Nephron progenitor cell (in vitro differentiated cells): ENCODE measurements at regions not wholly inside any gene's neighbourhood (a gene's known extent, or its start where the extent isn't known, plus 50 kb on each side); places are given as distances from the start of the nearest gene placed in this dataset.

Source experiments
- DNase-seq: peaks from one replicate; pipeline ENCODE4 v3.0.0; 2021
- H3K27ac Mint-ChIP-seq: 2 replicates; pipeline ENCODE4 v1.8.0; 2021; ENCODE audit warnings: mild to moderate bottlenecking, moderate library complexity, mixed read lengths
- H3K27me3 Mint-ChIP-seq: 2 replicates; pipeline ENCODE4 v1.8.0; 2021; ENCODE audit warnings: mild to moderate bottlenecking, low read depth, mixed read lengths; ENCODE audit not compliant: poor library complexity
- H3K36me3 Mint-ChIP-seq: 2 replicates; pipeline ENCODE4 v1.8.0; 2021; ENCODE audit warnings: low read depth, mixed read lengths
- H3K4me1 Mint-ChIP-seq: 2 replicates; pipeline ENCODE4 v1.8.0; 2021; ENCODE audit warnings: mixed read lengths
- H3K4me3 Mint-ChIP-seq: 2 replicates; pipeline ENCODE4 v1.8.0; 2021; ENCODE audit warnings: mild to moderate bottlenecking, moderate library complexity, mixed read lengths
- H3K9me3 Mint-ChIP-seq: 2 replicates; pipeline ENCODE4 v1.8.0; 2021; ENCODE audit warnings: mild to moderate bottlenecking, moderate library complexity, mixed read lengths
- TF ChIP-seq, protein P1 (sequence below): fragments of 200-600 bp; sonication (generic); IDR thresholded peaks from 2 replicates; pipeline ENCODE4 v1.5.0; 2021; ENCODE audit warnings: antibody characterized with exemption

GRCh38 chr5:92899611-92900010, 681.4 kb downstream of the NR2F1-AS1 start:
- Mint-ChIP-seq H3K36me3 (peaks cover 8% of the 10 kb centered on the region), H3K4me1 (peaks cover 20% of the 10 kb centered on the region), H3K27ac (no peak overlapping the region), H3K27me3 (no peaks in the 10 kb centered on the region), H3K4me3 (no peak overlapping the region), H3K9me3 (peaks cover 6% of the 10 kb centered on the region)
- TF ChIP-seq, protein P1, sequence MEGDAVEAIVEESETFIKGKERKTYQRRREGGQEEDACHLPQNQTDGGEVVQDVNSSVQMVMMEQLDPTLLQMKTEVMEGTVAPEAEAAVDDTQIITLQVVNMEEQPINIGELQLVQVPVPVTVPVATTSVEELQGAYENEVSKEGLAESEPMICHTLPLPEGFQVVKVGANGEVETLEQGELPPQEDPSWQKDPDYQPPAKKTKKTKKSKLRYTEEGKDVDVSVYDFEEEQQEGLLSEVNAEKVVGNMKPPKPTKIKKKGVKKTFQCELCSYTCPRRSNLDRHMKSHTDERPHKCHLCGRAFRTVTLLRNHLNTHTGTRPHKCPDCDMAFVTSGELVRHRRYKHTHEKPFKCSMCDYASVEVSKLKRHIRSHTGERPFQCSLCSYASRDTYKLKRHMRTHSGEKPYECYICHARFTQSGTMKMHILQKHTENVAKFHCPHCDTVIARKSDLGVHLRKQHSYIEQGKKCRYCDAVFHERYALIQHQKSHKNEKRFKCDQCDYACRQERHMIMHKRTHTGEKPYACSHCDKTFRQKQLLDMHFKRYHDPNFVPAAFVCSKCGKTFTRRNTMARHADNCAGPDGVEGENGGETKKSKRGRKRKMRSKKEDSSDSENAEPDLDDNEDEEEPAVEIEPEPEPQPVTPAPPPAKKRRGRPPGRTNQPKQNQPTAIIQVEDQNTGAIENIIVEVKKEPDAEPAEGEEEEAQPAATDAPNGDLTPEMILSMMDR: no peak
- no peak for DNase-seq

GRCh38 chr5:92896722-92897121, 684.3 kb downstream of the NR2F1-AS1 start:
- peaks cover 9% of the 10 kb centered on the region for H3K4me1 Mint-ChIP-seq
- H3K9me3 Mint-ChIP-seq: peaks cover 19% of the 10 kb centered on the region
- no peaks in the 10 kb centered on the region for H3K27me3 Mint-ChIP-seq
- DNase-seq: no peak
- peaks cover 12% of the 10 kb centered on the region for H3K36me3 Mint-ChIP-seq
- H3K27ac Mint-ChIP-seq: no peak overlapping the region
- TF ChIP-seq, protein P1: no peak
- no peak overlapping the region for H3K4me3 Mint-ChIP-seq

DNA sequence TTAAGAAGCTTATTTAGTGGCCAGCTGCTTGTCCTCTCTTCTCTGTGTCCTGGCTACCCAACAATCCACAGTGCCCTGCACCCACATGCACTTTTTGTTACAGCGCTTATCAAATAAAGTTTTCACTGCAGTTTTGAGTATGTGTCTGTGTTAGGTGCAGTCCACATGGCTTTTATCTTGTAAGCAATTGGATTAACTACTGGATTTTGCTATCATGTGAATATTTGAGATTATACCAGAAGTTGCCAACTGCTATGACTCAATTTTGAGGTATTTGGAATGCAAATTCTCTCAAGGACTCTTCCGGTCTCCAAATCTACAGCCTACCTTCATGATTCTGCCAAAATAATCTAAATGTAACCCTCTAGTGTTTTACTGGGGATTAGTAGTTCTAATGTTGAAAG, 690.2 kb downstream of the NR2F1-AS1 start:
- no peak for DNase-seq
- Mint-ChIP-seq H3K36me3 (peaks cover 41% of the 10 kb centered on the region), H3K4me1 (peaks cover 31% of the 10 kb centered on the region), H3K27ac (no peak overlapping the region), H3K9me3 (peaks cover 48% of the 10 kb centered on the region), H3K4me3 (no peak overlapping the region), H3K27me3 (no peaks in the 10 kb centered on the region)
- TF ChIP-seq, protein P1: no peak

DNA sequence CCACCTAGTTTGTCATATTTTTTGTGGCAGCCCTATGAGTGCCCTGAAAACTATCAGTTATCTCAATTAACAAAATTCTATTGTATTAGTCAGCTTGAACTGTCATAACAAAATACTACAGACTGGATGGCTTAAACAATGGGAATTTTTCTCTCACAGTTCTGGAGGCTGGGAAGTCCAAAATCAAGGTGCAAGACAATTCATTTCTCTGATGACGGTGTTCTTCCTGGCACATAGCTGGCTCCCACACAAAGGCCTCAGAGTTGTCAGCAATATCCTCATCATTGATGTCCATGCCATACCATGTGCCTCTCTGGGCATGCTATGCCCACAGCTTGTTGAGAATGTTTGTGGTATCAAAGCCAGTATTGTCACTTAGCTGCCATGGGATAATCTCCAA, 691.9 kb downstream of the NR2F1-AS1 start:
- H3K4me3 Mint-ChIP-seq: no peak overlapping the region
- H3K9me3 Mint-ChIP-seq: peaks cover 47% of the 10 kb centered on the region

DNA sequence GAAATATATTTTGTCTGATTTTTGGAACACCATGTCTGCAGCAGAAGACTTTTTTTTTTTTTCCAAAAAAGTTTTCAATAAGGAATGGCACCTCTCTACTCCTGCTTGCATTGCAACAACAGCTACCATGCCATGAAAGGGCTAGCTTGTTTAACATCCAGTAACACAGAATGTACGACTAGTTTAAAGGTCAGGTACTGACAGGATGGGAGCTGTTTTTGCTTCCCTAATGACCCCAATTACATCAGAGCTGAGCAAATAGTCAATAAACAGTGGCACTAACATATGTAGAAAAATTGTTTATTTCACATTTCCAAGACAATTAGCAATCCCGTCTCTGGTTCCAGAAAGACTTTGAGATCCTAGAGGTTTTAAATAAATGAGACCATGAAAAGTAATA, 693.8 kb downstream of the NR2F1-AS1 start:
- TF ChIP-seq, protein P1: no peak
- peaks cover 37% of the 10 kb centered on the region for H3K36me3 Mint-ChIP-seq
- peaks cover 35% of the 10 kb centered on the region for H3K9me3 Mint-ChIP-seq
- no peak overlapping the region for H3K27ac Mint-ChIP-seq
- DNase-seq: no peak
- H3K4me3 Mint-ChIP-seq: no peak overlapping the region
- H3K27me3 Mint-ChIP-seq: no peaks in the 10 kb centered on the region
- peaks cover 53% of the 10 kb centered on the region for H3K4me1 Mint-ChIP-seq

More for the DNA sequence above, 691.9 kb downstream of the NR2F1-AS1 start:
- Mint-ChIP-seq H3K36me3 (peaks cover 41% of the 10 kb centered on the region), H3K4me1 (peaks cover 42% of the 10 kb centered on the region), H3K27ac (no peak overlapping the region), H3K27me3 (no peaks in the 10 kb centered on the region)
- TF ChIP-seq, protein P1: no peak
- DNase-seq: no peak

- TF ChIP-seq, protein P1: no peak
- Mint-ChIP-seq H3K36me3 (peaks cover 37% of the 10 kb centered on the region), H3K27me3 (no peaks in the 10 kb centered on the region), H3K9me3 (peaks cover 35% of the 10 kb centered on the region), H3K4me3 (no peak overlapping the region), H3K27ac (no peak overlapping the region), H3K4me1 (peaks cover 53% of the 10 kb centered on the region)
- no peak for DNase-seq
These were observed 694.3 kb downstream of the NR2F1-AS1 start for GRCh38 chr5:92886751-92887150.
